WTC11 (cell line): ENCODE measurements at regions not wholly inside any gene's neighbourhood (a gene's known extent, or its start where the extent isn't known, plus 50 kb on each side); places are given as distances from the start of the nearest gene placed in this dataset.

Source experiments
- ATAC-seq: fragments of 200-7000 bp; cut with Tn5 transposase; 2 replicates; pipeline ENCODE4 v1.10.0; 2021; ENCODE audit warnings: mild to moderate bottlenecking, moderate library complexity
- CTCF ChIA-PET: fragments of 300-600 bp; sonication (Branson Sonifier 250); formaldehyde crosslinking; loops from one replicate; lab custom pipeline; 2021; ENCODE audit warnings: antibody characterized with exemption; lab: Charles Lee
- POLR2A ChIA-PET: fragments of 350-600 bp; sonication (Branson Sonifier 250); formaldehyde crosslinking; loops from one replicate; lab custom pipeline; 2021; ENCODE audit warnings: antibody characterized with exemption; lab: Charles Lee
- DNase-seq: peaks from one replicate; pipeline ENCODE4 v3.0.0; 2021; ENCODE audit warnings: low spot score
- H3K27ac Mint-ChIP-seq: 2 replicates; pipeline ENCODE4 v1.8.0; 2021; ENCODE audit warnings: mixed read lengths
- H3K27me3 Mint-ChIP-seq: 2 replicates; pipeline ENCODE4 v1.8.0; 2021; ENCODE audit warnings: low read depth, mild to moderate bottlenecking, moderate library complexity, mixed read lengths
- H3K36me3 Mint-ChIP-seq: 2 replicates; pipeline ENCODE4 v1.8.0; 2021; ENCODE audit warnings: mixed read lengths
- H3K4me1 Mint-ChIP-seq: 2 replicates; pipeline ENCODE4 v1.8.0; 2022; ENCODE audit warnings: mixed read lengths
- H3K4me3 Mint-ChIP-seq: 2 replicates; pipeline ENCODE4 v1.8.0; 2021; ENCODE audit warnings: mild to moderate bottlenecking, moderate library complexity, mixed read lengths
- H3K9me3 Mint-ChIP-seq: 2 replicates; pipeline ENCODE4 v1.8.0; 2021; ENCODE audit warnings: mixed read lengths
- AFF4 ChIP-seq: sonication (generic); formaldehyde crosslinking; IDR thresholded peaks from 2 replicates; pipeline ENCODE4 v1.8.1; 2023; ENCODE audit warnings: mild to moderate bottlenecking, missing genetic modification reagents, borderline replicate concordance
- ATF1 ChIP-seq: sonication (generic); formaldehyde crosslinking; IDR thresholded peaks from 2 replicates; pipeline ENCODE4 v1.8.1; 2023; ENCODE audit warnings: mild to moderate bottlenecking, moderate library complexity, missing genetic modification reagents
- CBFB ChIP-seq: sonication (generic); formaldehyde crosslinking; IDR thresholded peaks from 2 replicates; pipeline ENCODE4 v1.8.1; 2022; ENCODE audit warnings: mild to moderate bottlenecking, low read depth, missing genetic modification reagents
- CREM ChIP-seq: sonication (generic); formaldehyde crosslinking; IDR thresholded peaks from 2 replicates; pipeline ENCODE4 v1.8.1; 2022; ENCODE audit warnings: mild to moderate bottlenecking, missing genetic modification reagents, moderate library complexity
- E2F1 ChIP-seq: sonication (generic); formaldehyde crosslinking; IDR thresholded peaks from 2 replicates; pipeline ENCODE4 v1.8.0; 2022; ENCODE audit warnings: mild to moderate bottlenecking, missing genetic modification reagents
- FOXK1 ChIP-seq: sonication (generic); formaldehyde crosslinking; IDR thresholded peaks from 2 replicates; pipeline ENCODE4 v1.8.0; 2022; ENCODE audit warnings: mild to moderate bottlenecking, moderate library complexity, missing genetic modification reagents
- IRF1 ChIP-seq: sonication (generic); formaldehyde crosslinking; IDR thresholded peaks from 2 replicates; pipeline ENCODE4 v1.8.0; 2023; ENCODE audit warnings: missing genetic modification reagents
- KAT7 ChIP-seq: sonication (generic); formaldehyde crosslinking; IDR thresholded peaks from 2 replicates; pipeline ENCODE4 v1.8.1; 2023; ENCODE audit warnings: missing genetic modification reagents, mild to moderate bottlenecking, borderline replicate concordance
- MYBL2 ChIP-seq: sonication (generic); formaldehyde crosslinking; IDR thresholded peaks from 2 replicates; pipeline ENCODE4 v1.8.1; 2023; ENCODE audit warnings: mild to moderate bottlenecking, moderate library complexity, missing genetic modification reagents
- NFE2L1 ChIP-seq: sonication (generic); formaldehyde crosslinking; IDR thresholded peaks from 2 replicates; pipeline ENCODE4 v1.8.1; 2023; ENCODE audit warnings: missing genetic modification reagents
- NR1H2 ChIP-seq: sonication (generic); formaldehyde crosslinking; IDR thresholded peaks from 2 replicates; pipeline ENCODE4 v1.9.0; 2021; ENCODE audit warnings: mild to moderate bottlenecking, moderate library complexity, missing genetic modification reagents
- SMAD3 ChIP-seq: sonication (generic); formaldehyde crosslinking; IDR thresholded peaks from 2 replicates; pipeline ENCODE4 v1.8.0; 2022; ENCODE audit warnings: missing genetic modification reagents, mild to moderate bottlenecking, borderline replicate concordance
- SP1 ChIP-seq: sonication (generic); formaldehyde crosslinking; conservative IDR thresholded peaks from 2 replicates; pipeline ENCODE4 v1.8.1; 2022; ENCODE audit warnings: missing genetic modification reagents
- STAT6 ChIP-seq: sonication (generic); formaldehyde crosslinking; conservative IDR thresholded peaks from 2 replicates; pipeline ENCODE4 v1.8.1; 2023; ENCODE audit warnings: mild to moderate bottlenecking, low read depth, missing genetic modification reagents, moderate library complexity
- ZBTB43 ChIP-seq: sonication (generic); formaldehyde crosslinking; IDR thresholded peaks from 2 replicates; pipeline ENCODE4 v1.8.1; 2023; ENCODE audit warnings: mild to moderate bottlenecking, missing genetic modification reagents
- ZNF138 ChIP-seq: sonication (generic); formaldehyde crosslinking; conservative IDR thresholded peaks from 2 replicates; pipeline ENCODE4 v1.8.1; 2022; ENCODE audit warnings: mild to moderate bottlenecking, moderate library complexity, missing genetic modification reagents
- ZNF219 ChIP-seq: sonication (generic); formaldehyde crosslinking; IDR thresholded peaks from 2 replicates; pipeline ENCODE4 v1.8.0; 2023; ENCODE audit warnings: missing genetic modification reagents, mild to moderate bottlenecking, borderline replicate concordance
- ZNF281 ChIP-seq: sonication (generic); formaldehyde crosslinking; IDR thresholded peaks from 2 replicates; pipeline ENCODE4 v1.8.0; 2023; ENCODE audit warnings: mild to moderate bottlenecking, missing genetic modification reagents
- ZNF423 ChIP-seq: fragments of 250-450 bp; sonication (Bioruptor Pico); IDR thresholded peaks from 2 replicates; pipeline ENCODE4 v2.1.2; 2022; ENCODE audit warnings: mild to moderate bottlenecking, moderate library complexity
- ZNF512 ChIP-seq: sonication (generic); formaldehyde crosslinking; IDR thresholded peaks from 2 replicates; pipeline ENCODE4 v1.8.1; 2022; ENCODE audit warnings: missing genetic modification reagents, borderline replicate concordance

GRCh38 chr10:63773962-63774361, 252.8 kb downstream of the REEP3 start (continued):
- TF ChIP-seq ZNF512 (CRISPR knock-in tag) = no peak
- TF ChIP-seq, all 79 proteins: peak for 0

- no peak for ATAC-seq
- H3K27me3 Mint-ChIP-seq = no peaks in the 10 kb centered on the region
- TF ChIP-seq AFF4 (CRISPR knock-in tag) = no peak
- TF ChIP-seq SMAD3 = no peak
- no peak for TF ChIP-seq ZBTB43 (CRISPR knock-in tag)
- TF ChIP-seq CBFB = no peak
- no peak for TF ChIP-seq FOXK1
- TF ChIP-seq STAT6 = no peak
- no peak for TF ChIP-seq ZNF423 (CRISPR knock-in tag)
- TF ChIP-seq KAT7 = no peak
- no peak for TF ChIP-seq ZNF138
- no peak for TF ChIP-seq ATF1 (CRISPR knock-in tag)
- no peak for TF ChIP-seq IRF1 (CRISPR knock-in tag)
- TF ChIP-seq CREM = no peak
- TF ChIP-seq NFE2L1 = no peak
- TF ChIP-seq SP1 (CRISPR knock-in tag) = no peak
- no peak for TF ChIP-seq NR1H2 (CRISPR knock-in tag)
- TF ChIP-seq ZNF281 (CRISPR knock-in tag) = no peak
- TF ChIP-seq E2F1 (CRISPR knock-in tag) = no peak
- TF ChIP-seq MYBL2 (CRISPR knock-in tag) = no peak
- no peak for TF ChIP-seq ZNF219 (CRISPR knock-in tag)
- DNase-seq = no peak
- H3K36me3 Mint-ChIP-seq = 0 out of 2 replicates have a peak, but pooled peaks cover 4% of the 10 kb centered on the region
- no peak overlapping the region for H3K27ac Mint-ChIP-seq
- H3K9me3 Mint-ChIP-seq = peaks cover 10% of the 10 kb centered on the region
- POLR2A ChIA-PET = no interaction called here
- H3K4me3 Mint-ChIP-seq = no peak overlapping the region
- CTCF ChIA-PET = no interaction called here
- peaks cover 6% of the 10 kb centered on the region for H3K4me1 Mint-ChIP-seq
Measured at GRCh38 chr10:63780101-63780500, 258.9 kb downstream of the REEP3 start.
